Breast epithelium (tissue), 4 donors: ENCODE measurements at regions not wholly inside any gene's neighbourhood (a gene's known extent, or its start where the extent isn't known, plus 50 kb on each side); places are given as distances from the start of the nearest gene placed in this dataset.

Experiments used
- DNase-seq, 2 donors: peaks; one replicate each; pipeline ENCODE4 v3.0.0-alpha.2; 2019; ENCODE audit warnings: low spot score in 2 of 2
- H3K27ac ChIP-seq, 2 donors: fragments of 200-600 bp; sonication (generic) in 1 of 2; one replicate each; pipeline ENCODE4 v1.5.1; 2016 to 2019; ENCODE audit warnings: mild to moderate bottlenecking in 1 of 2
- H3K27me3 ChIP-seq, 2 donors: fragments of 200-600 bp; sonication (generic) in 1 of 2; one replicate each; pipeline versions ENCODE4 v1.5.1 to v1.6.0; 2017 to 2019; ENCODE audit warnings: control low read depth in 1 of 2, mild to moderate bottlenecking in 1 of 2
- H3K36me3 ChIP-seq: fragments of 200-600 bp; one replicate; pipeline ENCODE4 v1.5.1; 2019
- H3K4me1 ChIP-seq, 2 donors: fragments of 200-600 bp; sonication (generic); one replicate each; pipeline ENCODE4 v1.5.1; 2016 to 2019; ENCODE audit warnings: control low read depth in 1 of 2
- H3K4me3 ChIP-seq, 3 donors: fragments of 200-600 bp; sonication (generic); 1 replicate in 2 of 3; 2 replicates in 1 of 3; pipeline ENCODE4 v1.5.1; 2016 to 2019; ENCODE audit warnings: mild to moderate bottlenecking in 3 of 3, moderate library complexity in 2 of 3
- H3K9me3 ChIP-seq, 2 donors: fragments of 200-600 bp; sonication (generic) in 1 of 2; one replicate each; pipeline ENCODE4 v1.5.1; 2016 to 2019; ENCODE audit warnings: control low read depth in 1 of 2
- CTCF ChIP-seq, 3 donors: fragments of 450-650 bp; IDR thresholded peaks; one replicate each; pipeline ENCODE4 v1.5.1; 2016 to 2017; ENCODE audit warnings: antibody characterized with exemption in 3 of 3, mild to moderate bottlenecking in 3 of 3, moderate library complexity in 3 of 3
- POLR2A ChIP-seq: fragments of 450-650 bp; IDR thresholded peaks from one replicate; pipeline ENCODE4 v1.6.1; 2016; ENCODE audit warnings: antibody characterized with exemption, mild to moderate bottlenecking, moderate library complexity
- POLR2AphosphoS5 ChIP-seq, 3 donors: sonication (generic); formaldehyde crosslinking; IDR thresholded peaks; one replicate each; pipeline ENCODE4 v1.6.1; 2017; ENCODE audit warnings: antibody characterized with exemption in 3 of 3
- intact Hi-C: fragments of 100-400 bp; cut with DNase I; formaldehyde crosslinking; loops from one replicate; pipeline ENCODE4 v1.15.1; 2023; ENCODE audit warnings: low total_unique reads

- intact Hi-C loops = no loop called here
- peaks cover 0 to 10% of the 10 kb centered on the region in 2 donors for H3K9me3 ChIP-seq
- TF ChIP-seq POLR2AphosphoS5 (IDR thresholded peaks at IDR 0.05) (no peak), POLR2A (no peak), CTCF (IDR thresholded peaks at IDR 0.05) (no peak)
- no peaks in the 10 kb centered on the region for H3K4me1 ChIP-seq
- no peak overlapping the region for H3K27ac ChIP-seq
- no peaks in the 10 kb centered on the region for H3K27me3 ChIP-seq
- H3K36me3 ChIP-seq = no peaks in the 10 kb centered on the region
- no peak overlapping the region for H3K4me3 ChIP-seq
- no peak for DNase-seq
Observed at GRCh38 chrX:5242091-5242790, 986.4 kb downstream of the NLGN4X start.

- DNase-seq = no peak
- no peaks in the 10 kb centered on the region for H3K4me1 ChIP-seq
- no peak for TF ChIP-seq POLR2A
- no peak for TF ChIP-seq CTCF (IDR thresholded peaks at IDR 0.05)
- TF ChIP-seq POLR2AphosphoS5 (IDR thresholded peaks at IDR 0.05) = no peak
- no peak overlapping the region for H3K27ac ChIP-seq
- peaks cover 0 to 10% of the 10 kb centered on the region in 2 donors for H3K9me3 ChIP-seq
- H3K4me3 ChIP-seq = no peak overlapping the region
- no peaks in the 10 kb centered on the region for H3K27me3 ChIP-seq
- no peaks in the 10 kb centered on the region for H3K36me3 ChIP-seq
- intact Hi-C loops = no loop called here
Observed at GRCh38 chrX:5236749-5237148, 991.9 kb downstream of the NLGN4X start.

GRCh38 chrX:5236096-5236495, 992.6 kb downstream of the NLGN4X start:
- H3K4me3 ChIP-seq = no peak overlapping the region
- no peak overlapping the region for H3K27ac ChIP-seq
- TF ChIP-seq POLR2A (no peak), CTCF (IDR thresholded peaks at IDR 0.05) (no peak), POLR2AphosphoS5 (IDR thresholded peaks at IDR 0.05) (no peak)

GRCh38 chrX:5233830-5234229, 994.8 kb downstream of the NLGN4X start:
- DNase-seq = no peak
- intact Hi-C loops = no loop called here
- no peaks in the 10 kb centered on the region for H3K27me3 ChIP-seq
- no peak overlapping the region for H3K27ac ChIP-seq
- H3K36me3 ChIP-seq = no peaks in the 10 kb centered on the region
- no peaks in the 10 kb centered on the region for H3K4me1 ChIP-seq
- H3K9me3 ChIP-seq = peaks cover 0 to 4% of the 10 kb centered on the region in 2 donors
- H3K4me3 ChIP-seq = no peak overlapping the region
- TF ChIP-seq POLR2AphosphoS5 (IDR thresholded peaks at IDR 0.05) = no peak
- no peak for TF ChIP-seq CTCF (IDR thresholded peaks at IDR 0.05)
- TF ChIP-seq POLR2A = no peak

More at GRCh38 chrX:5236096-5236495, 992.6 kb downstream of the NLGN4X start:
- no peak for DNase-seq
- H3K4me1 ChIP-seq = no peaks in the 10 kb centered on the region
- no peaks in the 10 kb centered on the region for H3K27me3 ChIP-seq
- intact Hi-C loops = no loop called here
- H3K36me3 ChIP-seq = no peaks in the 10 kb centered on the region
- peaks cover 0 to 10% of the 10 kb centered on the region in 2 donors for H3K9me3 ChIP-seq

GRCh38 chrX:5220421-5220820, 1008.2 kb downstream of the NLGN4X start:
- TF ChIP-seq POLR2AphosphoS5 (IDR thresholded peaks at IDR 0.05) (no peak), POLR2A (no peak), CTCF (IDR thresholded peaks at IDR 0.05) (no peak)
- no peak for DNase-seq
- intact Hi-C loops = no loop called here
- Histone ChIP-seq H3K4me1 (no peaks in the 10 kb centered on the region), H3K9me3 (no peaks in the 10 kb centered on the region), H3K4me3 (no peak overlapping the region), H3K27ac (no peak overlapping the region), H3K27me3 (no peaks in the 10 kb centered on the region), H3K36me3 (no peaks in the 10 kb centered on the region)
